ENCODE measurements at regions not wholly inside any gene's neighbourhood (a gene's known extent, or its start where the extent isn't known, plus 50 kb on each side); places are given as distances from the start of the nearest gene placed in this dataset.

- TF ChIP-seq ZNF136 (CRISPR knock-in tag; IDR thresholded peaks at IDR 0.05; ENCODE audit: low read depth), result no peak
- TF ChIP-seq ADNP (CRISPR knock-in tag; IDR thresholded peaks at IDR 0.05), result no peak
These were observed 199.5 kb upstream of the IGFBP7 start (continued) for GRCh38 chr4:57309658-57310057.

GRCh38 chr4:57308301-57308700, 198.1 kb upstream of the IGFBP7 start:
- in situ Hi-C loops (cut with HindIII; ENCODE audit: extremely low pct_ligation_motif_present, low pct_unique_long_range_greater_than_20kb) (no loop called here), intact Hi-C loops (cut with micrococcal nuclease; ENCODE audit: unreplicated experiment) (no loop called here)
- FAIRE-seq (no peak), ATAC-seq (no peak), DNase-seq (ENCODE audit: low spot score) (no peak)
- ChIA-PET CTCF (ENCODE audit: low intra/inter-chr PET ratio, low total read pairs) (no interaction called here), POLR2A (no interaction called here)
- Histone ChIP-seq H3K4me1 (ENCODE audit: insufficient read depth, low read length) (no peaks in the 10 kb centered on the region), H3K9me3 (ENCODE audit: low read length) (no peaks in the 10 kb centered on the region), H3K27me3 (ENCODE audit: control insufficient read depth in 1 of 2, insufficient read depth in 2 of 2, low read length in 2 of 2) (no peaks in the 10 kb centered on the region), H4K20me1 (ENCODE audit: insufficient read depth, low read length) (no peaks in the 10 kb centered on the region), H3K79me2 (ENCODE audit: insufficient read depth, low read length) (no peaks in the 10 kb centered on the region), H3K4me2 (ENCODE audit: low read depth, low read length) (no peak overlapping the region), H3K36me3 (replicated peaks in 1 of 2; ENCODE audit: control insufficient read depth in 1 of 2, insufficient read depth in 2 of 2, low read length in 2 of 2) (no peaks in the 10 kb centered on the region), H3K27ac (ENCODE audit: extremely low read length, insufficient read depth, low read length) (no peak overlapping the region), H3K4me3 (replicated peaks in 1 of 3; ENCODE audit: insufficient read depth in 1 of 3, low read depth in 2 of 3, low read length in 3 of 3) (no peak overlapping the region), H3K9ac (ENCODE audit: insufficient read depth, low read depth, low read length) (no peak overlapping the region), H2AFZ (ENCODE audit: low read length) (no peak overlapping the region)
- TF ChIP-seq PAWR (CRISPR knock-in tag; IDR thresholded peaks at IDR 0.05; ENCODE audit: borderline replicate concordance), result no peak
- TF ChIP-seq JARID2 (CRISPR knock-in tag; IDR thresholded peaks at IDR 0.05; ENCODE audit: insufficient replicate concordance), result no peak
- TF ChIP-seq NCOR1 (IDR thresholded peaks at IDR 0.05; ENCODE audit: borderline replicate concordance, low read length), result no peak
- TF ChIP-seq PRPF4 (IDR thresholded peaks at IDR 0.05; ENCODE audit: low read depth, low read length, poor library complexity, severe bottlenecking), result no peak
- TF ChIP-seq SMAD9 (CRISPR knock-in tag; IDR thresholded peaks at IDR 0.05), result no peak
- no peak for TF ChIP-seq KLF11 (CRISPR knock-in tag; IDR thresholded peaks at IDR 0.05)
- TF ChIP-seq ZBTB43 (CRISPR knock-in tag; conservative IDR thresholded peaks at IDR 0.05), result no peak
- BruUV-seq (replicated peaks), result no TSS peak
- WGBS (ENCODE audit: low lambda C conversion rate), result 5% methylated on average over 2 of the region's 2 CpGs

Data from HepG2 (cell line).